ENCODE measurements at regions not wholly inside any gene's neighbourhood (a gene's known extent, or its start where the extent isn't known, plus 50 kb on each side); places are given as distances from the start of the nearest gene placed in this dataset.
"Not testable (repeated sequence)": the region's sequence is repeated elsewhere in the genome, so short reads cannot be mapped to it uniquely, and the experiment has no call there.

DNA sequence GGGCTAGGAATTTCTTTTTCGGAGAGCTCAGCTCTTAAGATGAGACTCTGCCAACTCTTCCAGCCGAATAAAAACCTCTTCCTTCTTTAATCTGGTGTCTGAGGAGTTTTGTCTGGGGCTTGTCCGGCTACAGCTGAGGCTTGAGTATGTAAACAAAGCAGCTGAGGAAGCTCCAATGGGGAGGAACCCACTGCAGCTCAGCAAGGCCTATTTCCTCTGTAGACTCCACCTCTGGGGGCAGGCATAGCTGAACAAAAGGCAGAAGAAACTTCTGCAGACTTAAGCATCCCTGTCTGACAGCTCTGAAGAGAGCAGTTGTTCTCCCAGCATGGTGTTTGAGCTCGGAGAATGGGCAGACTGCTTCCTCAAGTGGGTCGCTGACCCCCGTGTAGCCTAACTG, 838.7 kb downstream of the CCDC85A start:
- no peak for DNase-seq

DNA sequence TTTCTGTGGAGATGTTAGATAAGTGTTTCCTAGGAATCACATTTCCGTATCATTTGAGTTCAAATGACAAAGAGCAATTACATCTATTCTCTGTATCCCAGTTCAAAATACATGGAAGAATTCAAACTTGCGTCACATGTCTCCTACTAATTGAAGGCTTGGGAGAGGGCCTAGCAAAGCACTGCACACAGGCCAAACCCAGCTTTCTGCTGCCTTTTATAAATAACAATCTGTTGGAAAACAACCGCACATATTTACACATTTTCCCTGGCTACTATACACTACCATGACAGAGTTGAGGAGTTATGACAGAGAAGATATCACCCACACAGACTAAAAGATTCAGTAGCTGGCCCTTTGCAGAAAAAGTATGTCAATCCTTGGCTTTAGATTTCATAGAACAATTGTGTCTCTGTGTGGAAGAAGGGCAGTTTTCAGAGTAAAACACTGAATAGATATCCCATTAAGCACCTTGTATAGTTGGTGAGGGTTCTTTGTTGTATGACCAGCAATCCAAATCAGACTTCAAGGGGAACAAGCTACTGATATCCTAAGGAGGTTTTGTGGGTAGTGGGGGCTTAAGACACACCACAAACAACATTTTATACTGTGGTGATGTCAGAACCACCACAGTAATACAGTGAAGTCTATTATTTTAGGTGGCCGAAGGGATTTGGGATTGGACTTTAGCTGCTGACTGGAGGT, 861.3 kb downstream of the CCDC85A start:
- no peak for DNase-seq

DNA sequence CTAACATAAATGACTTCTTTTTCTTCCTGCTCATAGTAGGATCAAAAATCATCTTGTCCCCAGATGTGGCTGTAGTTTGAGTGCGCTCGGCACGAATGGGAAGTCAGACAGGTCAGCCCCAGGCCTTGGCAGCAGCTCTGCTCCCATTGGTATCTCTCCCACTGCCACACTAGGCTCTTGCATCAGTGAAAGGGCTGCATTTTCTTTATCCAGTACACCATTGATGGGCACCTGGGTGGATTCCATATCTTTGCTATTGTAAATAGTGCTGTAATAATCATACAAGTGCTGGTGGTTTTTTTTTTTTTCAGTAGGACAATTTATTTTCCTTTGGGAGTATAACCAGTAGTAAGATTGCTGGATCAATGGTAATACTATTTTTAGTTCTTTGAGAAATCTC, 865.5 kb downstream of the CCDC85A start:
- DNase-seq, result no peak

DNA sequence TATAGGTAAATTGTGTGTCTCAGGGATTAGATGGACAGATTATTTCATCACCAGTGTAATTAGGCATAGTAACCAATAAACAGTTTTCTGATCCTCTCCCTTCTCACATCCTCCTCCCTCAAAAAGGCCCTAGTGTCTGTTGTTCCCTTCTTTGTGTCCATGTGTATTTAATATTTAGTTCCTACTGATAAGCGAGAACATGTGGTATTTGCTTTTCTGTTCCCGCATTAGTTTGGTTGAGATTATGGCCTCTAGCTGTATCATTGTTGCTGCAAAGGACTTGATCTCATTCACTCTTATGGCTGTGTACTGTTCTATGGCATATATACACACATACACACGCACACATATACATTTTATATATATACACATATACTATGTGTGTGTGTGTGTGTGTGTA, 866.2 kb downstream of the CCDC85A start:
- no peak for DNase-seq

DNA sequence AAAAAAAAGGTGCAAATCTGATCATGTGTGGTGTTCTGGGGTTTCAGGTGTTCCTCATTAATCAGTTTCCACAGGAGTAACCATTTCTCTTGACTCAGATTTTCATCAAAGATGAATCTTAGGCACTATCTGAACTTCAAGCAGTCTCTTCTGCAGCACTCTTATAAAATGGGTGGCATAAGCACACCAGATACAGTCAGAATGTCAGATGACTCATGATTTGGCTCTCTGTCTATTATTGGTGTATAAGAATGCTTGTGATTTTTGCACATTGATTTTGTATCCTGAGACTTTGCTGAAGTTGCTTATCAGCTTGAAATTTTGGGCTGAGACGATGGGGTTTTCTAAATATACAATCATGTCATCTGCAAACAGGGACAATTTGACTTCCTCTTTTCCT, 882.5 kb downstream of the CCDC85A start:
- not testable (repeated sequence) for DNase-seq

DNA sequence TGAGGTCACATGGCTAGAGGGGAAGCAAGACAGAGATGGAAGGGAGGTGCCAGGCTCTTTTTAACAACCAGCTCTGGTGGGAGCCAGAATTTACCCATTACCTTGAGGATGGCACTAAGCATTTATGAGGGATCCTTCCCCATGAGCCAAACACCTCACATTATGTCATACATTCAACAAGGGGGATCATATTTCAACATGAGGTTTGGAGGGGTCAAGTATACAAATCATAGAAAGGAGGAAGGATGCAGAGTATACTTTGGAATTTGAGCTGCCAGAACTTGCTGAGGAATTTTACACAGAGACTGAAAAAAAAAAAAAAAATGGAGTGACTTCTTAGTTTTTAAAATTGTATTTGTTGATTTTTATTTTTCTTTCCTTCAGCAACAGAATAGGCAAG, 891.4 kb downstream of the CCDC85A start:
- DNase-seq, result no peak

DNA sequence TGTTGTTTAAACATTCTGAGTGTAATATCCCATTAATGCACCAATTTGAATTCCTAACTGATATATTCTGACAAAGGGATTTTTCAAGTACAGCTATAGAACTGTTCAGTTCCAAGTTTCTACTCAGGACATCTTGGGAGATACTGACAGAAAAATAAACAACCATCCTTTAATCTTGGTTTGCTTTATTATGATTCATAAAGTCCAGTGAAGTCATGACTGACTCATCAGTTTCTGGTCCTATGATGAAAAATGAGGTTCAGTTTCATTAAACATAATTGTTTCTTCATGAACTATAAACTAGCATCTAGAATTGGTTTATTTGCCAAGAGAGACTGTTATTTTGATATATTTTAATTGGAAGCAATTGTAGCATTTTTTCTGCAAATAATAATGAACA, 896.2 kb downstream of the CCDC85A start:
- no peak for DNase-seq

DNA sequence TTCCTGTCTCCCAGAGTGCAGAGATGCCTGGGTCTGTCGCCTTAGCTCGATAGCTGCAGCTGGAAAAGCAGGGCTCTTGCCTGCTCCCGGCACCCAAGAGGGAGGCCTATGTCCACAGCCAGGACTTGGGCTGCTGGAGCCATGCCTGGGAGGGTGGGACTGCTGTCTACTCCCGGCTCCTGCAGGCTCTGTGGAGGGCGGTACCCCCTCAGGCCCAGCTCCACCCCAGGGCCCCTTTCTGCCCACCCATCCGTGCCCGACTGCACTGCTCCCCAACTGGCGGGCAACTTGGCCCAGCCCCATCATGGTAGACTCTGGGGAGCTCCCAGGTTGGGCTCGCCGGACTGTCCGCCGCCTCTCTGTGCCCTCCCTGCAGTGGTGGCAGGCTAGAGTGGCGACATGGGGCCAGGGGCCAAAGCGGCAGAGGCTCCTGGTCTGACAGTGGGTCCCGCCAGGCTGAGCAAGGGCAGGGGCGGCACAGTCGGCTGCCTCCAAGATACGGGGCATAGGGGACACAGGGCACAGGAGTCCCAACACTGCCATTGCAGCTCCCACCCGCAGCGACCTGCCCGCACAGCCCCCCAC, 901.0 kb downstream of the CCDC85A start:
- no peak for DNase-seq

DNA sequence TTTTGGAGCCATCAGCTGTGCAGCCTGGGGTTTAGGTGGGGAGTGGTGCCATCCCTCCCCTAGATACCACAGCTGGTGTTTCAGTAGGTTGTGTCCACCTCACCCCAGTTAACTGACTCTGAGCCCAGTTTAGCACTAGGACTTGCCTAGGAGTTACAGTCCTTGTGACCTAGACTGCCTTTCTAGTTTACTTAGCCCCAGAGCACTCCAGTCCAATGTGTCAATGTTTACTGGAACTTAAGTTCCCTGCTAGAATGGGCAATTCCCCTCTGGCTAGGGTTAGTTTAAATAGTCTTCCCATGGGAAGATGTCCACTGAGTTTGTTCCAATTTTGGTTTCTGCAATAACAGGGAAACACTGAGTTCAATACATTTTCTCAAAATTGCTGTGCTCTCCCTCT, 909.2 kb downstream of the CCDC85A start:
- no peak for DNase-seq

DNA sequence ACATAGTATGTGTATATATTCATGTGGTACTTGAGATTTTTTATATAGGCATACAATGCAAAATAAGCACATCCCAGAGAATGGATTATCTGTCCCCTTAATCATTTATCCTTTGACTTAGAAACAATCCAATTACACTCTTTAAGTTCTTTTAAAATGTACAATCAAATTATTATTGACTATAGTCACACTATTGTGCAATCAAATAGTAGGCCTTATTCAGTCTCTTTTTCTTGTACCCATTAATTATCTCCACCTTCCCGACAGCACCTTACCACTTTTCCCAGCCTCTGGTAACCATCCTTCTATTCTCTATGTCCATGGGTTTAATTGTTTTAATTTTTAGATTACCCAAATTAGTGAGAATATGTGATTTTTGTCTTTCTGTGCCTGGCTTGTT, 914.1 kb downstream of the CCDC85A start:
- no peak for DNase-seq

DNA sequence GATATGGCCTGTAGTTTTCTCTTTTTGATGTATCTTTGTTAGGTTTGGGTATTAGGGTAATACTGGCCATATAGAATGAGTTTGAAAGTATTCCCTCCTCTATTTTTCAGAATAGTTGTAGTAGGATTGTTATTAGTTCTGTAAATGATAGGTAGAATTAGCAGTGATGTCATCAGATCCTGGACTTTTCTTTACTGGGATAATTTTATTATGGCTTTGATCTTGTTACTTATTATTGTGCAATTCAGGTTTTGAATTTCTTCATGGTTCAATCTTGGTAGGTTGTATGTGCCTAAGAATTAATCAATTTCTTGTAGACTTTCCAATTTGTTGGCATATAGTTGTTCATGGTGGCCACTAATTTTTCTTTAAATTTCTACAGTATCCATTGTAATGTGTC, 916.6 kb downstream of the CCDC85A start:
- no peak for DNase-seq

DNA sequence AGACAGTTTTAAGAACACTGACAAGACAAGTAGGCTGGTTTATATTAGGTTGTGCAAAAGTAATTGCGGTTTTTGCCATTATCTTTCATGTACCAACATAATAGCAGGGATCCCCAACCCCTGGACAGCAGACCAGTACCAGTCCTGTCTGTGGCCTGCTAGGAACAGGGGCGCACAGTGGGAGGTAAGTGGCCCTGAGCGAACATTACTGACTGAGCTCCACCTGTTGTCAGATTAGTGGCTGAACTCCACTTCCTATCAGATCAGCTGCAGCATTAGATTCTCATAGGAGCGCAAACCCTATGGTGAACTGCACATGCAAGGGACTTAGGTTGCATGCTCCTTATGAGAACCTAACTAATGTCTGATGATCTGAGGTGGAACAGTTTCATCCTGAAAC, 921.9 kb downstream of the CCDC85A start:
- no peak for DNase-seq

DNA sequence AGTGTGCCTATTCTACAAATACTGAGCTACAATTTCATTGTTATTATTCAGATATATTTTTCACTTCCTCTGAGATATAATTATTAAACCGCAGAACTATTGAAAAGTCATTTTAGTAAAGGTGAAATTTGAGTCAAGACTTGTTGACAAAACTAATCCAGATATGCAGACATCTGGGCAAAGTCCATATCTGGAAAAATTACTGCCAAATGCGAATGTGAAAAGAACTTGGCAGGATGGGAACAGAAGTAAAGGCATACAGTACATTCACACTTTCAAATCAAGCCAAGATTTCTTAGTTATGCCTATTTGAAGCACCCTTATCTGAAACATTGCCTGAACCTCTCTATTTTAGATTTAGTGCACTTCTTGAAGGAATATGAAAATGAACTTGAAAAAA, 923.6 kb downstream of the CCDC85A start:
- no peak for DNase-seq

DNA sequence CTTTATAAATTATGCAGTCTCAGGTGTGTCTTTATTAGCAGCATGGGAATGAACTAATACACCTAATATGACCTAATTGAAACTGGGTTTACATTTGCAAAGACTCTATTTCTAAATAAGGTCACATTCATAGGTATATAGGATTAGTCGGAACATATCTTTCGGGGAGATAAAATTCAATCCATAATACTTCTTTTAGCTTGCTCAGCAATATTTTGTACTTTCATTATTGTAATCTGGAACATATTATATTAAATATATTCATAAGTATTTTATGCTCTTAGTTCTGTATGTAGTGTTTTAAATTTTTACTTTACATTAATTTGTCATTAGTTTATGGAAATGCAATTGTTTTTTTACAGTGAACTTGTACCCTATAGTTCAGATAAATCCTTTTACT, 927.7 kb downstream of the CCDC85A start:
- DNase-seq, result no peak

DNA sequence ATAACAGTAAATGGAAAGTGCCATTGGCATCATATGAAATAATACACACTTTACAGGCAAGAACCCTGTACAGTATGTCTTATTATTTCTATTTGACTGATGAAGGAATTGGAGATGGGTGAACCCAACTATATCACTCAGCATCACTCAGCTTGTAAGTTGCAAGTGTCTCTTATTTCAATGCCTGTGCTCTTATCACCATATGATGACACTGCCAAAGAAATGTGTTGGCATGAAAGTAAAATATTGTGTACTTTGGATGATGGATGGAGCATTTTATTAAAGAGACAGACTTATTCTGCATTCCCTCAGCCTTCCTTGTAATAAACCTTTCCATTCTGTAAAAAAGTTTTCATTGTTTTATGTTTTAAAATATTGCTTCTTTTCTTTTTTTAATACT, 927.5 kb upstream of the VRK2 start:
- DNase-seq, result no peak

DNA sequence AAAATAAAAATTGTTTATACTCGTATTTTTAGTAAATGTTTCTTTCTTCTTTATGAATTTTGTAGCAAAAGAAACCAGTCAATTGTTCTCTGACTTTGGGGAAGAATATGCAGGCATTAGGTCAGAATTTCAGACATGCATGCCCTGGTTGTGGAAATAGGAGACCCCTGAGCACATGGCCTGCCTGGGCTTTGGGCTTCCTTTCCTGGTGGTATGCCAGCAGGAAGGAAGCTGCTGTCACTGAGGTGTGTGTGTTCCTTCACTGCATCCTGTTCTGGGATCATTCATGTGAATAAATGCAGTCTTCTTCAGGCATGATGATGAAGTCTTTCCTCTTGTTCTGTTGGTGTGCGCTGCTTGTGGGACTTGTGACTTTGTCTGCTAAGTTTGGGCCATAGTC, 920.2 kb upstream of the VRK2 start:
- DNase-seq, result peak; percentile 6

DNA sequence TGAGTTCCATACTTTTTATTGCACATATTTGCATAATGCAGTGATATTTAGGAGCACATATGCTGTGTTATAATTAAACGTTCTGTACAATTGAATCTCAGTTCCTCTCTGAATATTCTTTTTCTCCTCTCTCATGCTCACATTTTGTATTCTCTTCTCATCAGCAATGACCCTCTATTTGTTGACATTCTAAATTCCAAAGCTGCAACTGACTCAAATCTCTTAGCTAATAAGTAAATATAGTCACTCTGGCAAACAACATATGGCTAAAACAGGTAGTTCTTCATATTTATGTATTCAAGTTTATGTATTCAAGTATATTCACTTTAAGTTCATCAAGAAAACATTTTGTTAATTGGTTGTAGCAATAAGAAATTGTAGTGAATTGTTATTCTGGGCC, 907.4 kb upstream of the VRK2 start:
- DNase-seq, result no peak

DNA sequence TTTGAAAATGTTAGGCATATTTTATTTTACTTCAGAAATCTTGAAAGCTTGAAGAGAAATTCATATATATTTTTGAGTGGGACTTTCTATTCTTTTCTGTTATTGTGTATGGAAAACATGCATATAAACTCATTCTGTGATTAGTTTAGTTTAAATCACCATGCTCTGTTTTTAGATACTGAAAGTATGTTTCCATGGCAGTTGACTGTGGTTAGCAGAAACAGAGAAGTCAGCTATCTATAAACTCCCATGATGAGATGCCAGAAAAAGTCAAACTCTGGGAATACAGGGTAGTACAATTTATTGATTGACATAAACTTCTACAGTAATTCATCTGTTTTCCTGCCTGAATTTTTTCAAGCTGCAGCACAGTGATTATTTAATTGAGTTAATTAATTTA, 905.3 kb upstream of the VRK2 start:
- no peak for DNase-seq

DNA sequence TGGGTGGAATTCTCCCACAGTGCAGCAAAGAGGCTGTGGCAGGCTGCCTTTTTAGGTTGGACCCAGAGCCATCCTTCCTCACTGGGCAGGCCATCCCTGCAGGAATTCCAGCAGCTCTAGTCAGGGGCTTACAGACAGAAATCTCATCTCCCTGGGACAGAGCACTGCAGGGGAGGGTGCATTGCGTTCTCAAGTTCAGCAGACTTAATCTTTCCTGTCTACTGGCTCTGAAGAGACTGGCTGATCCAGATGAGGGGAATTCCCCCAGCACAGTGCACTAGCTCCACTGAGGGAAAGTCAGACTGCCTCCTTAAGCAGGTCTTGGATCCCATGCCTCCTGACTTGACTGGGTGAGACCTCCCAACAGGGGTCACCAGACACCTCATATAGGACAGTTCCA, 899.7 kb upstream of the VRK2 start:
- DNase-seq, result no peak

DNA sequence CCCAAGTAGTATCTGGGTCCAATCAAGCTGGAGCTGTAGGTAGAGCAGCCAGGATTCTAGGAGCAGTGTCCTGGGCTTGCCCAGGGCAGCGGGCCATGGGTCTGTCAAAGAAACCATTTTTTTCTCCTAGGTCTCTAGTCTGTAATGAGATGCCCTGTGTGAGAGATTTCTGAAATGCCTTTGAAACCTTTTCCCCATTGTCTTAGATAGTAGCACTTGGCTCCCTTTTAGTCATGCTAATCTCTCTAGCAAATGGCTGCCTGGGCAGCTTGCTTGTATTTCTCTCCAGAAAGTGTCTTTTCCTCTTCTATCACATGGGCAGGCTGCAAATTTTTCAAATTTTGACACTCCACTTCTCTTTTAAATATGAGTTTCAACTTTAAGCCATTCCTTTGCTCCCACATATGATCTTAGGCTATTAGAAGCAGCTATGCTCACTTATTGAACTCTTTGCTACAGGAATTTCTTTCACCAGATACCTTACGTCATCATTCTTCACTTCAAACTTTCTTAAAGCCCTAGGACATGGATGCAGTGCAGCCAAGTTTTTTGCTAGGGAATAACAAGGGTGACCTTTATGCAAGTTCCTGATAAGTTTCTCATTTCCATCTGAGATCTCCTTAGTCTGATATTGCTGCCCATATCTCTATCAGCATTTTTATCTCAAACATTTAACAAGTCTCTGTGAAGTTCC, 890.2 kb upstream of the VRK2 start:
- no peak for DNase-seq

DNA sequence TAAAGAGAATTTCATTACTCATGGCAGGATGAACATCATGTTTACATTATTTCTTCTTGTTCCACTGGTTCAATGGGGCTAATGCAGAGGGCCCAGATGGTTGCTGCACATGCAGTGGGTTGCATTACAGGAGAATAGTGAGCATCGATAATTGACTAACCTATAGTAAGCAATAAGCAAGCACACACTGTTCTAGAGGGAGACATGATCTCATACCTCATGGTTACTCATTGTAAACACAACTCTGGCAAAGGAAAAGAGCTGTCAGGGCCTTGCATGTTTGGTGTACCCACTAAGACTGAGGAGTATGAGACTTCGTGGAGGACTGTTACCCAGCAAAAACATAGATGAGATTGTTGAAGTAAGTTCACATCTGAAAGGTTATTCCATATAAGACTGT, 885.6 kb upstream of the VRK2 start:
- no peak for DNase-seq

DNA sequence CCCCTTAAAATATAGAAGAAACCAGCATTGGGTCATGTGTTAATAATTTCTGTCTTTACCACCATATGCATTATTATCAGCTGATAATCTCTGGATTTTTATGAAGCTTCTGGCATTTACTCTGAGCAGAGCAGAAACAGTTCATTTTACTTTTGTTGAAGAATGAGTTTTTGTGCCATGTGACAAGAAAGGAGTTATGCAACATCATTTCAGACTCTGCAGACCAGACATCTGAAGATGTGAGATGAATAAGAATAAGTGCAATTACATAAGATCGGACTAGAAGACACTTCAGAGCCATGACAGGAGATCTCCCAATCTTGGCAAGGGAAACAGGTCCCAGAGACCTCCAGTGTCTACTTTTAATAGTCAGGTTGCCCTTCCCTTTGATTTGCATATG, 869.4 kb upstream of the VRK2 start:
- no peak for DNase-seq

DNA sequence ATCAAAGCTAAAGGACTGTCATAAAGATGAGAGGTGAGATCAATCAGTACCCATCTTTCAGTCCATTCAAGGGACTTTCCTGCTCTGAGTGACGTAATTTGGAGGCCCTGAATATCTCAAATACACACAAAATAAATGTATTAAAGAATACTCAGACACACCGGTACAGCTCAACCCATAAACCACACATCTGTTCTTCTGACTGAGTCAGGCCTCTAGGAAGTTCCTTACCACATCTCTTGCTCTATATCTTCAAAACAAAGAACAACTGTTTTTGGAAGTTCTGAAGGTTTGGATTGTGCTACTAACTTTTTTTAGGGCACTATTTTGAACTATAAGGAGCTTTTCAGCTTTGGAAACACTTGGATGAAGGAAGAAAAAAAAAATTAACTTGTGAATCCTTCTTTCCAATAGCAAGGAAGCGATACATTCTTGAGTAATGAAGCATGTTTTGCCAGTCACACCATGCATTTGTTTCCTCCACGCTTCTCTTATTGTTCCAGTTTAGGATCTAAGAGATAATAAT, 866.5 kb upstream of the VRK2 start:
- DNase-seq, result peak; percentile 76

DNA sequence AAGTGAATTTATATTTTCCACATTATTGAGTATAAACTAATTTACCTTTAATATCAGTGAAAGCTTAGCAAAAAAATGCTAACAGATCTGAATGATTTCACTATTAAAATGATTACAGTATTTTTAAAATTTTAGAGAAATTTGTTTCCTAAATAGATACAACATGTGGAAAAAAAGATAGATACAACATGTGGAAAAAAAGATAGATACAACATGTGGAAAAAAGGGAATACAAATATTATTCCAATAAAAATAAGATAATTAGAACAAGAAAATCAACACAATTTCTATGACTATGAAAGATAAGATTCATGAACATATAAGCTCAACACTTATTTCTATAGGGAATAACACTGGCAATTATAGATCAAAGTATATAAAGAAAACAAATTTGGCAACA, 865.9 kb upstream of the VRK2 start:
- DNase-seq, result no peak
